ENCODE measurements at regions not wholly inside any gene's neighbourhood (a gene's known extent, or its start where the extent isn't known, plus 50 kb on each side); places are given as distances from the start of the nearest gene placed in this dataset.
"Not testable (repeated sequence)": the region's sequence is repeated elsewhere in the genome, so short reads cannot be mapped to it uniquely, and the experiment has no call there.

DNA sequence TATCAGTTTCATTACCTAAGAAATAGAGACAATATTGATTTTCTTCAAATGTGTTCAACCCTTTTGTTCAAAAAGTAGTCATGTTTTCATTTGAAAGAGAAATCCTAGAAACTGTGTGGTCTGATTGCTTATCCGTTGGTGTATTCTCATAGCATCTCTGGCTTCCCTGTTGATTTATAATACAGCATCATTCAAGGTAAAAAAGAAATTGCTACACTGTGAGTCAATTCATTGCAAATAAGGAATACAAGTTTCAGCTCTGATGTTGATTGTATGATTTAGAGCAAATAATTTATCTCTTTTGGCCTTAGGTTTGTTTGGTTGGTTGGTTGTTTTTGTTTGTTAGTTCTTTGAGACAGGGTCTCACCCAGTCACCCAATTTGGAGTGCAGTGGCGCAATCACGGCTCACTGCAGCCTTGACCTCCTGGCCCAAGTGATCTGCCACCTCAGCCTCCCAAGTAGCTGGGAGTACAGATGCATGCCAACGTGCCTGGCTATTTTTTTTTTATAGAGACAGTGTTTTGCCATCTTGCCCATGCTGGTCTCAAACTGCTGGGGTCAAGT is 185.5 kb upstream of the TNFAIP3 start:
- Histone ChIP-seq H3K9ac (ENCODE audit: low read length) (no peak overlapping the region), H3K4me2 (ENCODE audit: low read length) (no peak overlapping the region), H3K9me2 (replicated peaks; ENCODE audit: low read length) (no peaks in the 10 kb centered on the region), H3K79me2 (ENCODE audit: low read length) (no peaks in the 10 kb centered on the region), H2AFZ (ENCODE audit: low read length) (no peak overlapping the region), H3F3A (ENCODE audit: low read length, unreplicated experiment) (no peaks in the 10 kb centered on the region), H3K27ac (ENCODE audit: low read length) (no peak overlapping the region), H3K27me3 (ENCODE audit: low read length) (no peaks in the 10 kb centered on the region), H4K20me1 (ENCODE audit: low read length) (no peaks in the 10 kb centered on the region), H3K4me3 (ENCODE audit: low read length) (no peak overlapping the region), H3K4me1 (ENCODE audit: insufficient read depth, low read length) (no peaks in the 10 kb centered on the region), H3K36me3 (ENCODE audit: low read depth, low read length) (no peaks in the 10 kb centered on the region), H3K9me3 (ENCODE audit: low read length) (no peaks in the 10 kb centered on the region)
- POLR2A ChIA-PET (ENCODE audit: unreplicated experiment), result no interaction called here
- BruUV-seq (replicated peaks), result no TSS peak
- ATAC-seq (no peak), DNase-seq (no peak)
- intact Hi-C loops (cut with micrococcal nuclease), result no loop called here
- no peak for TF ChIP-seq EZH2 (IDR thresholded peaks at IDR 0.05; ENCODE audit: low read length, unreplicated experiment)
- TF ChIP-seq EZH2phosphoT487 (IDR thresholded peaks at IDR 0.05; ENCODE audit: borderline replicate concordance, low read length), result no peak
- TF ChIP-seq, protein P1, sequence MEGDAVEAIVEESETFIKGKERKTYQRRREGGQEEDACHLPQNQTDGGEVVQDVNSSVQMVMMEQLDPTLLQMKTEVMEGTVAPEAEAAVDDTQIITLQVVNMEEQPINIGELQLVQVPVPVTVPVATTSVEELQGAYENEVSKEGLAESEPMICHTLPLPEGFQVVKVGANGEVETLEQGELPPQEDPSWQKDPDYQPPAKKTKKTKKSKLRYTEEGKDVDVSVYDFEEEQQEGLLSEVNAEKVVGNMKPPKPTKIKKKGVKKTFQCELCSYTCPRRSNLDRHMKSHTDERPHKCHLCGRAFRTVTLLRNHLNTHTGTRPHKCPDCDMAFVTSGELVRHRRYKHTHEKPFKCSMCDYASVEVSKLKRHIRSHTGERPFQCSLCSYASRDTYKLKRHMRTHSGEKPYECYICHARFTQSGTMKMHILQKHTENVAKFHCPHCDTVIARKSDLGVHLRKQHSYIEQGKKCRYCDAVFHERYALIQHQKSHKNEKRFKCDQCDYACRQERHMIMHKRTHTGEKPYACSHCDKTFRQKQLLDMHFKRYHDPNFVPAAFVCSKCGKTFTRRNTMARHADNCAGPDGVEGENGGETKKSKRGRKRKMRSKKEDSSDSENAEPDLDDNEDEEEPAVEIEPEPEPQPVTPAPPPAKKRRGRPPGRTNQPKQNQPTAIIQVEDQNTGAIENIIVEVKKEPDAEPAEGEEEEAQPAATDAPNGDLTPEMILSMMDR (conservative IDR thresholded peaks at IDR 0.05; ENCODE audit: low read depth, low read length), result no peak
- CTCF ChIA-PET, result no interaction called here

DNA sequence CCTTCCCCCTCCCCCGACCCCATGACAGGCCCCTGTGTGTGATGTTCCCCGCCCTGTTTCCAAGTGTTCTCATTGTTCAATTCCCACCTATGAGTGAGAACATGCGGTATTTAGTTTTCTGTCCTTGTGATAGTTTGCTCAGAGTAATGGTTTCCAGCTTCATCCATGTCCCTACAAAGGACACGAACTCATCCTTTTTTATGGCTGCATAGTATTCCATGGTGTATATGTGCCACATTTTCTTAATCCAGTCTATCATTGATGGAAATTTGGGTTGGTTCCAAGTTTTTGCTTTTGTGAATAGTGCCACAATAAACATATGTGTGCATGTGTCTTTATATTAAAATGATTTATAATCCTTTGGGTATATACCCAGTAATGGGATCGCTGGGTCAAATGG is 184.4 kb upstream of the TNFAIP3 start:
- BruUV-seq (replicated peaks), result not testable (repeated sequence)

DNA sequence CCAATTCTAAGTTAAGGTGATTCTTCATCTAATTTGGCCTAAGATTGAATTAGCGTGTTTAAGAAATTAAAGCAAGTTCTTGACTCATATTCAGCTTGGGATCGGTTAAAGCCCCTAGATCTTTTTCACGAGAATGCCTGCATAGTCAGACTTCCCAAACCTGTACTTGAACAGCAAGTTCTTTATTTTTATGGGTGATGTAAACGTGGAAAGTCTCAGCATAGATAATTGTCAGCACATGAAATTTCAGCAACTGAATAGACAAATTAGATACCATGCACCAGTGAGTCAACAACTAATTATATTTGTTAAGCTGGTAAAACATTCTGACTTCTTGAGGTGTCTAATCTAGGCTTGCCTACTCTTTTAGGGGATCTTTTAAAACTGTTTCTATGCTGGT is 183.1 kb upstream of the TNFAIP3 start:
- H3K4me2 ChIP-seq (ENCODE audit: low read length), result no peak overlapping the region
- no TSS peak for BruUV-seq (replicated peaks)
- intact Hi-C loops (cut with micrococcal nuclease), result no loop called here
- no peak overlapping the region for H2AFZ ChIP-seq (ENCODE audit: low read length)
- ATAC-seq (no peak), DNase-seq (no peak)
- H3F3A ChIP-seq (ENCODE audit: low read length, unreplicated experiment), result no peaks in the 10 kb centered on the region
- no peak overlapping the region for H3K9ac ChIP-seq (ENCODE audit: low read length)
- H3K79me2 ChIP-seq (ENCODE audit: low read length), result no peaks in the 10 kb centered on the region
- H3K4me1 ChIP-seq (ENCODE audit: insufficient read depth, low read length), result no peaks in the 10 kb centered on the region
- H3K36me3 ChIP-seq (ENCODE audit: low read depth, low read length), result no peaks in the 10 kb centered on the region
- POLR2A ChIA-PET (ENCODE audit: unreplicated experiment), result no interaction called here
- CTCF ChIA-PET, result no interaction called here
- no peaks in the 10 kb centered on the region for H4K20me1 ChIP-seq (ENCODE audit: low read length)
- no peak overlapping the region for H3K27ac ChIP-seq (ENCODE audit: low read length)
- H3K9me3 ChIP-seq (ENCODE audit: low read length), result no peaks in the 10 kb centered on the region
- no peaks in the 10 kb centered on the region for H3K27me3 ChIP-seq (ENCODE audit: low read length)
- no peaks in the 10 kb centered on the region for H3K9me2 ChIP-seq (replicated peaks; ENCODE audit: low read length)
- no peak overlapping the region for H3K4me3 ChIP-seq (ENCODE audit: low read length)
- no peak for TF ChIP-seq EZH2phosphoT487 (IDR thresholded peaks at IDR 0.05; ENCODE audit: borderline replicate concordance, low read length)

More for the DNA sequence above, 184.4 kb upstream of the TNFAIP3 start:
- H3K4me1 ChIP-seq (ENCODE audit: insufficient read depth, low read length); intact Hi-C loops (cut with micrococcal nuclease); H3K27ac ChIP-seq (ENCODE audit: low read length); H3K4me2 ChIP-seq (ENCODE audit: low read length); DNase-seq; H3K9me2 ChIP-seq (replicated peaks; ENCODE audit: low read length); H3K27me3 ChIP-seq (ENCODE audit: low read length); ATAC-seq; H3F3A ChIP-seq (ENCODE audit: low read length, unreplicated experiment); H3K4me3 ChIP-seq (ENCODE audit: low read length); H3K9ac ChIP-seq (ENCODE audit: low read length); H3K36me3 ChIP-seq (ENCODE audit: low read depth, low read length); POLR2A ChIA-PET (ENCODE audit: unreplicated experiment); H4K20me1 ChIP-seq (ENCODE audit: low read length); CTCF ChIA-PET; H3K9me3 ChIP-seq (ENCODE audit: low read length); H3K79me2 ChIP-seq (ENCODE audit: low read length); H2AFZ ChIP-seq (ENCODE audit: low read length): not testable (repeated sequence)

DNA sequence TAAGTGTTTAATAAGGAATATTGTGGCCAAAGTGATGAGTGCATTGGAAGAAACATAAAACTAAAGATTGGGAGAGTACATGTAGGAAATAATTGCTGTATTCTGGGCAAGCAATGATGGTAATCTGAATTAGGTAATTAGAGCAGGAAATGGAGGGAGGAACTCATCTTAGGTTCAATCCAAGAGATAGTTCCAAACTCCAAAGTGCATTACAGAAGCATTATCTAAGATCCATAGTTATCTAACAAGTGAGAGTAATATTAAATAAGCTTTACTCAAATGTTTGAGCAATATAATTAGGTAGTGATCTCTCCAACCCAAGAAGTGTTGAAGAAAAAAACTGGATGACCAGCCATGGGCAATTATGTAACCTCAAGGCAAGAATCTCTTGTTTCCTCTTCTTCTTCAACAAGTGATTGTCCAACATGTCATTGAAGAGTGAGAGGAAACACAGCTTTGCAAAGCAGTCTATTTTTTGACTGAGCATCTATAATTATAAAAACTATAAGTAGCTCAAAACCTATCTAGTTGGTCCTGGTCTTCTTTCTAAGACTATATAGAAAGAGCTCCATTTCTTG is 181.2 kb upstream of the TNFAIP3 start:
- ChIA-PET POLR2A (ENCODE audit: unreplicated experiment) (no interaction called here), CTCF (no interaction called here)
- Histone ChIP-seq H3K4me2 (ENCODE audit: low read length) (no peak overlapping the region), H3K27me3 (ENCODE audit: low read length) (no peaks in the 10 kb centered on the region), H3K4me3 (ENCODE audit: low read length) (no peak overlapping the region), H3K9me3 (ENCODE audit: low read length) (no peaks in the 10 kb centered on the region), H3K9me2 (replicated peaks; ENCODE audit: low read length) (no peaks in the 10 kb centered on the region), H3F3A (ENCODE audit: low read length, unreplicated experiment) (no peaks in the 10 kb centered on the region), H3K79me2 (ENCODE audit: low read length) (no peaks in the 10 kb centered on the region), H3K27ac (ENCODE audit: low read length) (no peak overlapping the region), H3K4me1 (ENCODE audit: insufficient read depth, low read length) (no peaks in the 10 kb centered on the region), H4K20me1 (ENCODE audit: low read length) (no peaks in the 10 kb centered on the region), H3K9ac (ENCODE audit: low read length) (no peak overlapping the region), H2AFZ (ENCODE audit: low read length) (no peak overlapping the region), H3K36me3 (ENCODE audit: low read depth, low read length) (no peaks in the 10 kb centered on the region)
- DNase-seq, result no peak
- BruUV-seq (replicated peaks), result no TSS peak
- intact Hi-C loops (cut with micrococcal nuclease), result no loop called here
- TF ChIP-seq EZH2 (IDR thresholded peaks at IDR 0.05; ENCODE audit: low read length, unreplicated experiment), result no peak
- TF ChIP-seq EZH2phosphoT487 (IDR thresholded peaks at IDR 0.05; ENCODE audit: borderline replicate concordance, low read length), result no peak
- TF ChIP-seq, protein P1 (conservative IDR thresholded peaks at IDR 0.05; ENCODE audit: low read depth, low read length), result no peak
- no peak for ATAC-seq

Data from PC-3 (cell line).